ENCODE measurements at regions not wholly inside any gene's neighbourhood (a gene's known extent, or its start where the extent isn't known, plus 50 kb on each side); places are given as distances from the start of the nearest gene placed in this dataset.
"Not testable (repeated sequence)": the region's sequence is repeated elsewhere in the genome, so short reads cannot be mapped to it uniquely, and the experiment has no call there.

- no peak for DNase-seq
Observed at GRCh38 chr10:127610816-127611215, 61.7 kb downstream of the NPS start.

DNA sequence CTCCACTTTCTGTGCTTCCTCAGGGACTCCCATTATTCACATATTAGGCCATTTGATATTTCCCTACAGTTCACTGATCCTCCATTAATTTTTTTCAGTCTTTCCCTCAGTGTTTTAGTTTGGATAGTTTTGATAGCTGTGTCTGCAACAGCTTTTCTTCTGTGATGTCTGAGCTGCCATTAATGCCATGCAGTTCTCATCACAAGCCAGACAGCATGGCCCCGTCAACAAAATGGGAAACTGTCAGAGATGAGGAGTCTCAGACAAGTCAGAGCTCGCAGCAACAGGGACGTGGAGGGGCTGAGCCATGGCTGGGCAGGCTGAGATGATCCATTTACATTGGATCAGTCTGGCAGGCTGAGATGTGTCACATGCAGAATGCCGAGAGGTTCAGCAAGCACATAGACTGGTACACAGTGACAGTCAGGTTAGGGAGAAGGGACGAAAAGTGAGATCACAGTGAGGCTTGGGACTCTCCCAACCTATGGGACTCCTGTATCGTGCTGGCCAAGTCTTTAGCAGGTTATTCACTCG, 65.4 kb downstream of the NPS start:
- DNase-seq: peak; percentile 14

GRCh38 chr10:127618797-127619196, 69.7 kb downstream of the NPS start:
- DNase-seq: no peak

- peak; percentile 59 for DNase-seq
Observed at GRCh38 chr10:127619546-127620325, 70.6 kb downstream of the NPS start.

DNA sequence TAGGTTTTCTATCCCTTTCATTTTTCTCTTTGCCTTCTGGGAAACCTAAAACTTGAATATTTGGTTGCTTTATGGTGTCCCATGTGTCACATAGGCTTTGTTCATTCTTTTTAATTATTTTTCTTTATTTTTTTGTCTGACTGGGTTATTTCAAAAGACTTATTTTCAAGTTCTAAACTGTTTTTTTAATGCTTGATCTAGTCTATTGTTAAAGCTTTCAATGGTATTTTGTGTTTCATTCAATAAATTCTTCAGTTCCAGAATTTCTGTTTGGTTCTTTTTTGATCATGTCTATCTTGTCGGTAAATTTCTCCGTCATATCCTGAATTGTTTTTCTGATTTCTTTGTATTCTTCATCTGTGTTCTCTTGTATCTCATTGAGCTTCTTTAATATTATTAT, 86.8 kb downstream of the NPS start:
- no peak for DNase-seq

GRCh38 chr10:127648885-127649284, 88.1 kb upstream of the FOXI2 start:
- no peak for DNase-seq

DNA sequence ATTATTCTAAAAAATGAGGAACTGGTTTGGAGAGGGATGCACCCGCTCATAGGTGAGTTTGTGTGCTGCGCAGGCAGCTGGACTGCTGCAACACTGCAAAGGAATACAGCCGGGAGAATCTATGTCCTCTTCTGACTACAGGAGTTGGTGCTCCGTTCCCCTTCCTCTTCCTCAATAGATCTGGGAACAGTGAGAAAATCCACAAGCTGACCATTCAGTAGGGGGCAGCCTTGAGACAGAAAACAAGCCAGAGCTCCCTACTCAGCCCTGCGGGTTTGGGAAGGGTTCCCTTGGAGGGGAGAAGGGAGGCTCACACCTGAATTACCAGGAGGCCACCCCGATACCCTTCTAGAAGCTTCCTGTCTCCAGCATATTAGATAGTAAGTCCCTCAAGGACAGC, 87.3 kb upstream of the FOXI2 start:
- DNase-seq: no peak

- DNase-seq: no peak
Observed at GRCh38 chr10:127657056-127657455, 79.9 kb upstream of the FOXI2 start.

- DNase-seq: not testable (repeated sequence)
Observed at GRCh38 chr10:127676430-127676829, 60.6 kb upstream of the FOXI2 start.

DNA sequence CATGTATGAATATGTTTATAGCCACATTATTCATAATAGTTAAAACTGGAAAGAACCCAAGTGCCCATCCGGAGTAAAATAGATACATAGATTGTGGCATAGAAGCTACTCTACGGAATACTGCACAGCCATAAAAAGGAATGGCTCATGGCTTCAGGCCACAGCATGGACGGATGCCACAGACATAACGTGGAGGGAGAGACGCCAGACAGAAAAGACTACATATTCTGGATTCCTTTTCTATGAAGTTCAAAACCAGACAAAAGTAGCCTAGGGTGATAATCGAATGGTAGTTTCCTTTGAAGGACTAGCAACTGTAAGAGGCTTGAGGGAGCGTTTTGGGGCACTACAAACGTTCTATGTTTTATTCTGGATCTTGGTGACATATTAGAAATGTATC, 58.9 kb upstream of the FOXI2 start:
- DNase-seq: no peak

DNA sequence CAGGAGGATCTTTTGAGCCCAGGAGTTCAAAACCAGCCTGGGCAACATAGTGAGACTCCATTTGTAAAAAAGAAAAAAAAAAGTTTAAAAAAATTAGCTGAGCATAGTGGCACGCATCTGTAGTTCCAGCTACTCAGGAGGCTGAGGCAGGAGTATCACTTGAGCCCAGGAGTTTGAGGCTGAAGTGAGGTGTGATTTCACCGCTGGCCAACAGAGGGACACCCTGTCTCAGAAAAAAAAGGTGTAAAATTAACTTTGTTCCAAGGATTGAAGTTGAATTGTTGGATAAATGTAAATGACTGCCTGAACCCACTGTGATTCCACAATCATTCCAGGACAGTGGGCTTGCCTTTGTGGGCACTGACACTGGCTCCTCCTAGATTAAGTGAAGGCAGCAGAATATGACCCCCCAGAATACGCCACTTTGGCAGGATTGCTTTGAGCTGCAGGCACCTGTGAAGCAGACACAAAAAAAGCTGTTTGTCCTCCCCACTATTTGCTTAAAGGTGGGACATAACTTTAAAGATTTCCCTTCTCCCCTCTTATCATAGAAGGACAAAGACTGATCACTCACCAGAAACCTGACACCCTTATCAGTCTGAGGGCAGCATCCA, 57.2 kb upstream of the FOXI2 start:
- DNase-seq: no peak
